ENCODE measurements at regions not wholly inside any gene's neighbourhood (a gene's known extent, or its start where the extent isn't known, plus 50 kb on each side); places are given as distances from the start of the nearest gene placed in this dataset.

- ATAC-seq: no peak
Observed at GRCh38 chr3:7793786-7794185, 707.8 kb upstream of the LMCD1 start.

- ATAC-seq: no peak
Observed at GRCh38 chr3:7798276-7798675, 703.3 kb upstream of the LMCD1 start.

GRCh38 chr3:7800006-7800780 lies 701.4 kb upstream of the LMCD1 start:
- ATAC-seq: no peak

- ATAC-seq: no peak
Observed at GRCh38 chr3:7812490-7812889, 689.1 kb upstream of the LMCD1 start.

GRCh38 chr3:7813365-7813764 lies 688.3 kb upstream of the LMCD1 start:
- no peak for ATAC-seq

- no peak for ATAC-seq
Observed at GRCh38 chr3:7817239-7817638, 684.4 kb upstream of the LMCD1 start.

GRCh38 chr3:7820969-7821368 lies 680.7 kb upstream of the LMCD1 start:
- no peak for ATAC-seq

GRCh38 chr3:7821858-7822257 lies 679.8 kb upstream of the LMCD1 start:
- ATAC-seq: no peak

- no peak for ATAC-seq
Observed at GRCh38 chr3:7841451-7841850, 660.2 kb upstream of the LMCD1 start.

- ATAC-seq: no peak
Observed at GRCh38 chr3:7843441-7843840, 658.2 kb upstream of the LMCD1 start.

GRCh38 chr3:7847021-7847420 lies 654.6 kb upstream of the LMCD1 start:
- ATAC-seq: no peak

GRCh38 chr3:7847521-7847920 lies 654.1 kb upstream of the LMCD1 start:
- no peak for ATAC-seq

- no peak for ATAC-seq
Observed at GRCh38 chr3:7854266-7854665, 647.4 kb upstream of the LMCD1 start.

GRCh38 chr3:7854721-7855120 lies 646.9 kb upstream of the LMCD1 start:
- ATAC-seq: no peak

- no peak for ATAC-seq
Observed at GRCh38 chr3:7865611-7866010, 636.0 kb upstream of the LMCD1 start.

- no peak for ATAC-seq
Observed at GRCh38 chr3:7867587-7867986, 634.0 kb upstream of the LMCD1 start.

GRCh38 chr3:7871003-7871560 lies 630.5 kb upstream of the LMCD1 start:
- ATAC-seq: no peak

GRCh38 chr3:7874116-7874515 lies 627.5 kb upstream of the LMCD1 start:
- ATAC-seq: no peak

- no peak for ATAC-seq
Observed at GRCh38 chr3:7875925-7876324, 625.7 kb upstream of the LMCD1 start.

- no peak for ATAC-seq
Observed at GRCh38 chr3:7876741-7877297, 624.8 kb upstream of the LMCD1 start.

GRCh38 chr3:7877312-7877711 lies 624.3 kb upstream of the LMCD1 start:
- no peak for ATAC-seq

- ATAC-seq: no peak
Observed at GRCh38 chr3:7879572-7879971, 622.1 kb upstream of the LMCD1 start.

- ATAC-seq: no peak
Observed at GRCh38 chr3:7881946-7882345, 619.7 kb upstream of the LMCD1 start.

- no peak for ATAC-seq
Observed at GRCh38 chr3:7897655-7898054, 604.0 kb upstream of the LMCD1 start.

All from esophagus mucosa (tissue), 1 donor.